Gastrocnemius medialis (tissue), 4 donors: ENCODE measurements at regions not wholly inside any gene's neighbourhood (a gene's known extent, or its start where the extent isn't known, plus 50 kb on each side); places are given as distances from the start of the nearest gene placed in this dataset.

ENCODE experiments used
- POLR2A ChIP-seq, 2 donors: fragments of 450-650 bp; IDR thresholded peaks; one replicate each; pipeline ENCODE4 v1.6.1; 2017; ENCODE audit warnings: antibody characterized with exemption in 2 of 2, mild to moderate bottlenecking in 2 of 2, moderate library complexity in 2 of 2
- TF ChIP-seq, protein P1 (sequence below), 5 experiments: fragments of 450-650 bp in 3 of 5; fragments of 200-600 bp in 2 of 5; sonication (generic) in 2 of 5; IDR thresholded peaks in 4 of 5; conservative IDR thresholded peaks in 1 of 5; 1 replicate in 4 of 5; 2 replicates in 1 of 5; pipeline ENCODE4 v1.5.1; 2016 to 2019; ENCODE audit warnings: antibody characterized with exemption in 5 of 5, mild to moderate bottlenecking in 3 of 5, moderate library complexity in 3 of 5

- TF ChIP-seq, protein P1, sequence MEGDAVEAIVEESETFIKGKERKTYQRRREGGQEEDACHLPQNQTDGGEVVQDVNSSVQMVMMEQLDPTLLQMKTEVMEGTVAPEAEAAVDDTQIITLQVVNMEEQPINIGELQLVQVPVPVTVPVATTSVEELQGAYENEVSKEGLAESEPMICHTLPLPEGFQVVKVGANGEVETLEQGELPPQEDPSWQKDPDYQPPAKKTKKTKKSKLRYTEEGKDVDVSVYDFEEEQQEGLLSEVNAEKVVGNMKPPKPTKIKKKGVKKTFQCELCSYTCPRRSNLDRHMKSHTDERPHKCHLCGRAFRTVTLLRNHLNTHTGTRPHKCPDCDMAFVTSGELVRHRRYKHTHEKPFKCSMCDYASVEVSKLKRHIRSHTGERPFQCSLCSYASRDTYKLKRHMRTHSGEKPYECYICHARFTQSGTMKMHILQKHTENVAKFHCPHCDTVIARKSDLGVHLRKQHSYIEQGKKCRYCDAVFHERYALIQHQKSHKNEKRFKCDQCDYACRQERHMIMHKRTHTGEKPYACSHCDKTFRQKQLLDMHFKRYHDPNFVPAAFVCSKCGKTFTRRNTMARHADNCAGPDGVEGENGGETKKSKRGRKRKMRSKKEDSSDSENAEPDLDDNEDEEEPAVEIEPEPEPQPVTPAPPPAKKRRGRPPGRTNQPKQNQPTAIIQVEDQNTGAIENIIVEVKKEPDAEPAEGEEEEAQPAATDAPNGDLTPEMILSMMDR (IDR thresholded peaks at IDR 0.05 in 4 of 5, conservative IDR thresholded peaks at IDR 0.05 in 1 of 5), result no peak
- TF ChIP-seq POLR2A (IDR thresholded peaks at IDR 0.05), result no peak
Observed at GRCh38 chr15:35182841-35183479, 97.9 kb upstream of the NANOGP8 start.
